ENCODE measurements at regions not wholly inside any gene's neighbourhood (a gene's known extent, or its start where the extent isn't known, plus 50 kb on each side); places are given as distances from the start of the nearest gene placed in this dataset.

- TF ChIP-seq CTCF (conservative IDR thresholded peaks at IDR 0.05; ENCODE audit: low read depth, low read length): no peak
- TF ChIP-seq EZH2 (IDR thresholded peaks at IDR 0.05; ENCODE audit: low read length, unreplicated experiment): no peak
- no peak for TF ChIP-seq EZH2phosphoT487 (IDR thresholded peaks at IDR 0.05; ENCODE audit: borderline replicate concordance, low read length)
Observed at GRCh38 chr1:102586022-102586421, 522.3 kb downstream of the COL11A1 start.

Data from PC-3 (cell line).